GM12892 (cell line): ENCODE measurements at regions not wholly inside any gene's neighbourhood (a gene's known extent, or its start where the extent isn't known, plus 50 kb on each side); places are given as distances from the start of the nearest gene placed in this dataset.

ENCODE experiments used
- POLR2A ChIP-seq: IDR thresholded peaks from 2 replicates; pipeline ENCODE4 v1.6.1; 2011; ENCODE audit warnings: low read depth, low read length, control low read depth
- POLR2AphosphoS5 ChIP-seq: IDR thresholded peaks from 2 replicates; pipeline ENCODE4 v1.6.1; 2011; ENCODE audit warnings: low read depth, low read length, control low read depth

DNA sequence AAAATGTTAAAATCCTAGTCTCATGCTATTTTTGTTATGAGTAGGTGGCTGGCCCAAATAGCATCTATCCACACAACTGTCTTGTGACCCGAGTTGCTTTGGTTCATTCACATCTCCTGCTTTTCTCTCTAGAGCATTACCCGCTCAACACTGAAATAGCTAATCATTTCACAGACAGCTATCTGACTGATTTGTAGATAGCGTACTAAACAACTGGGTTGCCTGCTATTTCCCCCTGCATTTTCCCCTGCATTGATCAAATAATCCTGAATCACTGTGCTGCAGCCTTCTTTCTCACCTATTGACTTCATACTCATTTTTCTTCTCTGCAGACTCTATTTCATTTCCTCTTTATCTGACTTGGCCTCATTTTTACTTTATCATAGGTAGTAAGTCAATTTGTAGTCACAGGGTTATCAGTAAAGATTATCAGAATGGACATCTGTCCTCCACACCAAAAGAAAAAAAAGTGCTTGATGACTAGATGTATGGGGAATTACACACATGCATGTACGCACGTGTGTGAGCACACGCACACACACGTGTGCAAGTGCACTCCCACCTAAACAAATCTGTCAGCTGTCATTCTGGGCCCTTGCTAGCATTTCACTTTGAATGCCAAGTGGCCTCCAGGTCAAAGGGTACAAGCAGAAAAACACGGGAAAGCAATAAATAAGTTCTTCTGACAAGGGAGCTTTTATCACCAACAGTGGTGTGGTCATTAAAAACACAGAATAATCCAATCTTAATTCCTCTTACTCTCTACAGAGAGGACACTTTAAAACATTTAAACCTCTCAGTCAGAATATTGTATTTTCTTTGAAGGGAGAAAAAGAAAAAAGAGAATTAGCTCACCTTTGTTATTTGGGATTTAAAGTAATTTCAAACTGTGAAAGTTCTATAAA is 501.6 kb downstream of the EFNA5 start:
- no peak for TF ChIP-seq POLR2A
- no peak for TF ChIP-seq POLR2AphosphoS5
